GM21447 (cell line): ENCODE measurements at regions not wholly inside any gene's neighbourhood (a gene's known extent, or its start where the extent isn't known, plus 50 kb on each side); places are given as distances from the start of the nearest gene placed in this dataset.
"Not testable (repeated sequence)": the region's sequence is repeated elsewhere in the genome, so short reads cannot be mapped to it uniquely, and the experiment has no call there.

Source experiments
- ATAC-seq: cut with Tn5 transposase; IDR thresholded peaks from one replicate; pipeline ENCODE4 v1.9.1; 2021; ENCODE audit not compliant: unreplicated experiment

DNA sequence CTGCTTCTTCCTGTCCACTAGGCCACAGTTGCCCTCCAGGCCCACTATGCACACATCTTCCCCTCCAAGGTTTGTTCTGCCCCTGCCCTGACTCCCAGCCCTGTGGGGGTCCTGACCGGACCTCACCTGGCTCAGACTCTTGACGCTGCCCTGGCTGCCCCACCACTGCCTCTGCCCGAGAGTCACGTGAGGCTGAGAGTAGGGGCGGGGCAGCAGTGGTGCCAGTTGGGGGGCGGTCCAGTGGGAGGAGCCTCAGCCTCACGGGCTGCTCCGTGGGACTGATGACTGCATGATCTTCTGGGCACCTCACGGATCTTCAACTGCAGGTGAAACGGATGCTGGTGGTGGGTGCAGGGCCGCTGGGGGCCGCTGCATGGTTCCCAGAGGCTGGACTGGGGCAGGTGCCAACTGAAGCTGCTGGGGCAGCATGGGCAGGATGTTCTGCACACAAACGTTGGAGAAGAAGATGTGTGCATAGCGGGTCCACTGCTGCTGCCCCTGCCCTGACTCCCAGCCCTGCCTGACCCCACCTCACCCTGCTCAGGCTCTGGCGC lies 77.6 kb downstream of the HHIPL2 start:
- ATAC-seq = not testable (repeated sequence)

DNA sequence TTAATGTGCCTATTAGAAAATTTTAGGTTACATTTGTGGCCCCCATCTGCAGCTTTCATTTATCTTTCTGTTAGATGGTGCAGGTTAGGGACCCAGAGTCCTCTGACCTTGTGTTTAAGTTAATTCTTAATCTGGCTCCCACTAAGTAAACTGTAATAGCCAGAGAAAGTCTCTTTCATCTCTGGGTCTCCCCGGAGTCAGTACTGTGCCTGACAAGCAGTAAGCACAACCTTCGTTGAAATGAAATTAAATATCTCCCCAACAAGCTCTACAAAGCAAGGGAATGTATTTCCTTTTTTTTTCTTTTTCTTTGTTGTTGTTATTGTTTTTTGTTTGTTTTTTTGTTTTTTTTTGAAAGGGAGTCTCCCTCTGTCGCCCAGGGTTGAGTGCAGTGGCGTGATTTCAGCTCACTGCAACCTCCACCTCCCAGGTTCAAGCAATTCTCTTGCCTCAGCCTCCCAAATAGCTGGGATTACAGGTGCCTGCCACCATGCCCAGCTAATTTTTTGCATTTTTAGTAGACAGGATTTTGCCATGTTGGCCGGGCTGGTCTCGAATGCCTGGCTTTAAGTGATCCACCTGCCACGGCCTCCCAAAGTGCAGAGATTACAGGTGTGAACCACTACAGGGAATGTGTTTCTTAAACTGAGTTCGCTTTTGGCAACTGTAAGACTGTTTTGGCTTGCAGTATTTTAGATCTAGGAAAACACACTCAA lies 81.6 kb downstream of the HHIPL2 start:
- no peak for ATAC-seq

DNA sequence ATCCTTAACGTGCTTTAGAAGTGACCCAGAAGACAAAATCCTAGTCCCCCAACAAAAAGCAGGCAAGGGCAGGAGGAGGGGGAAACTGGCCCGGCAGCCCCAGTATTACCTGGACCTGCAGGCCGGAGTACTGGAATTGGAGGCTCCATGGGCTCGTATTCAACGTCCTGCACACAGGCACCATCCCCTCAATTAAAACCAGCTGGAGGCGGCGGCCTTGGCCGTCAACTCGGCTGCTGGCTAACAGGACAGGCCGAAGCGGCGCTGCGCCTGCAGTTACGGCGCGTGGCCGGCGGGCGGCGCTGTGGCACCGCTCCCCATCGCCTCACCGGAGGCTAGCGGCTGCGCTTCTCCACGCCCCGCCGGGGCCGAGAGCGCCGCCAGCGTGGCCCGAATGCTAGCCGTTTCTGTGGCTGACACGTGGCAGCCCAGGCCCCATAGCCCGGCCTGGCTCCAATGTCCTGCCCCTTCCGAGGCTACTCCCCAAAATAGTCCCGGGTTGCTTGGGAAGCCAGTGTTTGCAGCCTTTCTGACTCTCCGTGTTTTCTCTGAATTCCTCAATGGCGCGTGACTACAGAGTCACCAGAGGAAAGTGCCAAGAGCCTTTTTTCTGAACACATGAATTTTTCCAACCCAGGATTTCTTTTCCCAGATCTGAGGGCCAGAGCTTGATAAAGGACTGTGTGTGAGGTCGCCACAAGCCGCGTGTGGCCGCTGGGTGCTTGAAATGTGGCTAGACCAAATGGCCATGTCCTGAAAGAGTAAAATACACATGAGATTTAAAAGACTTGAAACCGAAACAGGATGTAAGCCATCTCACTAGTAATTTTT lies 82.5 kb downstream of the HHIPL2 start:
- peak; percentile 88 for ATAC-seq

DNA sequence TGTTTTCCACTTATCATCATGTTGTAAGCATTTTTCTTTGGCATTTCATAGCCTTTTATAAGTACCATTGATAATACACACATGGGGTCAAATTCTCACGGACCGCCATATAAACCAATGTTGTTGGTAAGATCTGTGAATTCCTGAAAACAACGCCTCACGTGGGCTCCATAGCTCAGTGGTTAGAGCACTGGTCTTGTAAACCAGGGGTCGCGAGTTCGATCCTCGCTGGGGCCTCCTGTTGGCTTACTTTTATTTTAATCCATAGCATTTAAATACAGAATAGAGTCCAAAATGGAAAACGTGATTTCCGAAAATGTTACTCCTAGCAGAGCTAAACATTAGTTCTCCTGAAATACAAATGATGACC lies 83.1 kb downstream of the HHIPL2 start:
- peak; percentile 40 for ATAC-seq

DNA sequence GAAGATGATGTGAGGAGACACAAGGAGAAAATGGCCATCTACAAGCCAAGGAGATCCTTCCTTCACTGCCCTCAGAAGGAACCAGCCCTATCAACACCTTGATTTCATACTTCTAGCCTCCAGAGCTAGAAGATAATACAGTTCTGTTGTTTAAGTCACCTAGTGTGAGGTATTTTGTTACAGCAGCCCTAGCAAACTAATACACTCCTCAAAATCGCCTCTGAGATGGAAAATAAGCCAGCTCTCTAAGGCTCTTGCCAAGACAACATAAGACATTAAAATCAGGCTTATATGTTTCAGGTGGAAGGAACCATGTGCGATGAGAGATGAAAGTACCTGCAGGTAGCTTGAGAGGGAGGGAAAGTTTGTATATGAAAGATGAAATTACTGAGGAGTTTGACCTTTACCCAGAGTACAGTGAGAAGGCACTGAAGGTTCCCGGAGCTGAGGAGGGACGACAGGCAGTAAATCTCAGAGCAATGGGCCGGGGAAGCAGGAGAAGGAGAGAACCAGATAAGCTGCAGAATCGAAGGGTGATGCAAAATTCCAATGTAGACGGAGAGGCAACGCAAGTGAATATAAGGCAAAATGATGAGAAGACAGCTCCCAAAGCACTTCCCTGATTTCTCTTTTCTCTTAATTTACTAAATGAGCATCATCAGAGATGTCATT lies 84.7 kb downstream of the HHIPL2 start:
- no peak for ATAC-seq

DNA sequence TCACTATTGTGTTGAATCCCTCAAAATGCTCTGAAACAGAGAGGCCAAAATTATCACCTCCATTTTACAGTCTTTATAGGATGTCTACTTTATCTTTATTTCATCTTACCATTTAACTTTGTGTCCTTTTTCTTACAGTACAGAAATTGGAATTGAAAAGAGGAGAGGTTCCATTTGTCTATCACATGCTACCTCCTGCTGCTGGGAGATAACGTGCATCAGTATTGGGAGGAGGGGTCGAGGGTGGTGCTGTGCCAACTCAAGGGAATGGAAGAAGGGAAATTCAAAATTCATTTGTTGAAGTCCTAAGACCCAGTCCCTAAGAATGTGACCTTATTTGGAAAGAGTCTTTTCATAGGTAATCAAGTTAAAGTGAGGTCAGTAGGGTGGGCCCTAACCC lies 85.3 kb downstream of the HHIPL2 start:
- ATAC-seq = no peak

DNA sequence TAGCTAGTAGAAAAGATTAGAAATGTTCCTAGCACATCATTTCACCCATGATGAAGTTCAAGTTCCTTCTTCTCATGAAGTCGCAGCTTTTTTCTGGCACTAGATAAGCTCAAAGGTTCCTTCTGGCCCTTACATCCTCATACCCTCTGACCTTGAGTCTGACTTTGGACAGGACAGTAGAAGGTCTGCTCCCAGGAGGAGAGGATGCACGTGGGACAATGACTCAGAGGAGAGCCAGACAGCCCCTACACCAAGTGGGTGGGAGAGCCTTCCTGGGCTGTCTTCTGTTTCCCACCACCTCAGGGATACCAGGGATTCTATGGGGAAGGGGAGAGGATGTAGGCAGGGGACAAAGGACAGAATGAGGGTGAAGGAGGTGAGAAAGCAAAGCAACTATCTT lies 86.0 kb downstream of the HHIPL2 start:
- no peak for ATAC-seq

DNA sequence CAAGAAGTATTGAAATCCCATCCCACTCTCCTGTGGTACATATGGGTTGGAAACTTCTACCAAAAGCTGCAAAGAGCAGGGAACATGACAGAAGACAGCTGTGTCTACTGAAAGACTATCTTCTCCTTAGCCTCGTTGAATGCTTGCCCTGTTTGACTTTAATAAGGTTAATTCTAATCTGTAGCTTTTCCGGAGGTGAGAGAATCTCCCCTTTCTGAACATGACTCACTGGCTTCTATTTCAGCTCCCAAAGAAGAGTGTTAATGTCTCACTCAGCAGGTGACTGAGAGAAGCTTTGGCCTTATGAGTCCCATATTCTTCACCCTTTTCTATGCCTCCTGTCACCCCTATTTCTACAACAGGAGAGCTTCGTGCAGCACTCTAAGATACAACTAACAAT lies 88.3 kb downstream of the HHIPL2 start:
- no peak for ATAC-seq

DNA sequence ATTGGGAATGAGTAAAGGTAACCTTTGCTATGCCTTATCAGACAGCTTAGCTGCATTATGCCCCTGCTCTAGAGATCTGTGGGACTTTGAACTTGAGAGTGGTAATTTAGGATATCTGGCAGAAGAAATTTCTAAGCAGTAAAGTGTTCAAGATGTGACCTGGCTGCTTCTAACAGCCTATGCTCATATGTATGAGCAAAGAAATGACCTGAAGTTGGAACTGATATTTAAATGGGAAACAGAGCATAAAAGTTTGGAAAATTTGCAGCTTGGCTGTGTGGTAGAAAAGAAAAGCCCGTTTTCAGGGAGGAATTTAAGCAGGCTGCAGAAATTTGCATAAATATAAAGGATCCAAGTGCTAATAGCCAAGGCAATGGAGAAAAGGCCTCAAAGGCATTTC lies 90.4 kb downstream of the HHIPL2 start:
- ATAC-seq = no peak

DNA sequence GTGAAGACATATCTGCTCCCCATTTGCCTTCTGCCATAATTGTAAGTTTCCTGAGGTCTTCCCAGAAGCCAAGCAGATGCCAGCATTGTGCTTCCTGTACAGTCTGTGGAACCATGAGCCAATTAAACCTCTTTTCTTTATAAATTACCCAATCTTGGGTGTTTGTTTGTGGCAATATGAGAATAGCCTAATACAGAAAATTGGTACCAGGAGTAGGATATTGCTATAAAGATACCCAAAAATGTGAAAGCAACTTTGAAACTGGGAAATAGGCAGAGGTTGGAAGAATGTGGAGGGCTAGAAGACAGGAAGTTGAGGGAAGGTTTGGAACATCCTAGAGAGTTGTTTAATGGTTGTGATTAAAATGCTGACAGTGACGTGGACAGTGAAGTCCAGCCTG lies 90.8 kb downstream of the HHIPL2 start:
- no peak for ATAC-seq

DNA sequence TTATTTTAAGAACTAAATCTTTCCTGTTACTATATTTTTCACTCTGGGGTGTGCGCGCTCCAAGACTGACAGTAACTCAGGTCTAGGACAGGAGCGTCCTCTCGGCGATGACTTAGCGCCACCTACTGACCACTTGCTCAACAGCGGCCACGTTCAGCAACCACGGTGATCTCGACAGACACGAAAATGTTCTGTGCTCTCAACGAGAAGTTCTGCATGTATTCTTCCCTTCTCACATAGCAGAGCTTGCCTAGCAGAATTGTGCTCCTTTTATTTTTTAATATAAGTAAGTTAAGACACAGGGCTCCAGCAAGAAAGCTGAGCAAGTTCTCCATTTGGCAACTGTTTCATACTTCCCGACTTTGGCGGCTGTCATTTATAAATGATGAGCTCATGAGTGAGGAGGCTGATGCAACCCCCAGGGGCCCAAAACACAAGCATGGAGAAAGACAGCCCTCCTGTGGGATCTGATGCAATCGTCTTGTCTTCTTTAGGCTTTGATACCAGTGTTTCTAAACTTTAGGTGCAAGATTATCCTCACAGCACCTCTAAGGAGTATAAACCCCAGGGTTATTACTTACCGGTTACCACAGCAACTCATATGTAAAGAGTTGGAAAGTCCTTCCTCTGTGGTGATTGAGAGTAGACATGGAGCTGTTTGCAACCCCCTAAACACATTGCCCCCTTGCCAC lies 92.6 kb downstream of the HHIPL2 start:
- ATAC-seq = peak; percentile 97

DNA sequence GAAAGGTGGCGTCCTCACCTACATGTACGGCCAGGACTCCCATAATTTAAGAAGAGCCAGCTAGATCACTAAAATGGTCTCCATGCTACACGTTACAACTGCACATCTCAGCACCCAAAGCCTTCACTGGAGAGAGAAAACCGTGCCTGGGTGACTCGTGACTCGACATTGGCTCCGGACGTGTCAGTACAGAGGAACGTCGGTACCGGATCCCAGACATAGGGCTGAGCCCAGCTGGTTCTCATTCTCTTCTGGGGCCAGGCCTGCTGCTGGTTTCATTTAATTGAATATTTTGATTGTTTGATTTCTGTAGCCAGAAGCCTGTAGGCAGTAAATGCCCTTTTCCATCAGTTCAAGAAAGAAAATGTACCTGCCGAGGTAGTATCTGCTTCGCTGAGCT lies 93.1 kb downstream of the HHIPL2 start:
- ATAC-seq = no peak

DNA sequence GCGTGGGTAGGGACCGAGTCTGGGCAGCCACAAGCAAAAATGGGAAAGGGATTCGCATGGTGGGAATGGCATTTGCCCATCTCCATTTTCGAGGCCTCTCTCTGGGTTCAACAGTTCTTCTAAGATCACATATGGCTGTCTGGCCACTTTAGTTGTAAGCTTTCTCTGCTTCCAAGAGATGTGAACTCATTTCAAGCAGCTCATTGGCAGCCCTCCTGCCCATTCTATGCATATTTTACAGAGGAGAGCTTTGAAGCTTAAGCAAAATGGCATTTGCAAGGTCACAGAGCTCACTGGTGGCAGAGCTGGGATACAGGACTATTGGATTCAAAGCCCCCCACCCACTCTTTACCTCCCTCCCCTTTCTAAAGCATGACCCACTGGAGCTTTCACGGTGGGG lies 93.7 kb downstream of the HHIPL2 start:
- no peak for ATAC-seq

DNA sequence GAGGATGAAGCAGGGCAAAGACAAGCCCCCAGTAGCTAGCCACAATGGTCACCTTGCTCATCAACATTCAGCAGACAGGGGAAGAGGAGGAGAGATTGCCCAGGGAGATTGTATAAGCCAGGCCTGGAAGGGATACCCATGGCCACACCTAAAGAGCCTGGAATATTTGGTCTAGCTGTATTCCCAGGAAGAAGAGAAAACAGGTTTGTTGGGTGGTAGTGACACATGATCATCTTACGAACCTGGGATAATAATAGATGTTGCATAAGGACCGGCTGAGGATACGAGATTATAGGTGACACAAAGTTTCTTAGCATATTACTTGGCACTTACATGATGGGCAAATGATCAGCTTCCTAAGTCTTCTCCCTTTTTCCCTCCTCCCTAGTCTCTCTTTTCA lies 95.9 kb downstream of the HHIPL2 start:
- no peak for ATAC-seq

DNA sequence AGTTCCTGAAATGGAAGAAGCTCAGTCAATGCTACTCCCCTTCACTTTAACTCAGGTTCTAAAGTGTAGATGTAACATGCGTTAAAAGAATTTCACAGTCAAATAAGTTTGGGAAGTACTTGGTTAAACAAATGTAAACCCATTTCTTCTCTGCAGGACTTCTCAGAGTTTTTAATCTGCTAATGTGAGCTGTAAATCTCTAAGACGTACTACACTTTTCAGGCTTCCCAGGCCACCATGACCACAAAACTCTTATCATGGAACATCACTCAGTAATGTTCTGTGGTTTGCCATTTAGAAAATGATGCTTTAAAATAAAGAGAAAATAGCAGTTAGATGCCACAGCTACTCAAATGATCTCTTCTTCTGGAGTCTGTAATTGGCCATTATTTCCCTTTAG lies 104.3 kb downstream of the HHIPL2 start:
- no peak for ATAC-seq

DNA sequence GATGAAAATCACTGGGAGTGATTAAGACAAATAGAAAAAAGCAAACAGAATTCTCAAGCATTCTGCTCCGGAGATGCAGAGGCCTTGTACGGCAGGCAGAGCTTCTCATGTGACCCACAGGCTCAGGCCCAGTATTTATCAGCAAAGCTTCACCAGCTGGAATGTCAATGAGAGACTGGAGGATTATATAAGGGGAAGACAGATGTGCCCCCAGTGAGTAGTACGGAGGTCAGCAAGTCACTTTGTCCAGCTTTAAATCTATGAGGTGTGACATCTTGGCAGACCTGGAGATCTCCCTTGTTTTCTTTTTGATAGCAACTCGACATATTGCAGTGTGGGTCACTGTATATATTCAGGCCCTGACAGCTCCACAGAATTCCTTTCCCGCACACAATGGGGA lies 106.8 kb downstream of the HHIPL2 start:
- no peak for ATAC-seq

DNA sequence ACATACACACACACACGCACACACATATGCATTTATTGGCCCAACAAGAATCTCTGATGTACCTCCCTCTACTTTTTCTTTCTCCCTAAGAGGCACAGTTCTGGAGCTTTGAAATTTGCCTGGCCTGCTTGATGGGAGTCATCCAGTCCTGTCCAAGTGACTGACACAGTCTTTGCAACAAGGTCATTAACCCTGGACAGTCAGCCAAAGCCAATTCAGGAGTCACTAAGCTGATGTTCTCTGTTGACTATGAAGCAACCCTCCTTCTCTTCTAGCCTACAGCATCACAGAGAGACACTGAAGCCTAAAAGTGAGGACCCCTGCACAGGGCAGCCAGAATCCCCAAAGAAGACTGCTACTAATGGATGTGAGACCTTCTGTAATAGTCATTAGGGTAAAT lies 123.1 kb downstream of the HHIPL2 start:
- no peak for ATAC-seq

DNA sequence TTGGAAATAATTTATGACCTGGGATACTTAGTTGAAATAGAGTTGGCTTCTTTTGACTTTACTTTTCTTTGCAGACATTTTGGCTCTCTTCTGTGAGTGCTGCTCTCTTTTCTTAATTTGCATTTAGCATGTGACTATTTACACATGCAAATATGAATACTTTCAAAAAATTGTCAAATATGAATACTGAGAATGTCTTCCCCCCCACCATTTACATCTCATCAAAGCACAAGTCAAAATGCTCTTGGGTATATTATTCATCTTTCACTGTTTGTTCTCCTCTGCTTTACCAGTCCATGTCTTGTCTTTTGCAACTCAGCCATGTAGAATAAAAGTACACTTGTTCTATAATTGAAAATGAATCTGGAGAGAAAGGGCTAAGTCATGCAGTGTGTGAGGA lies 126.5 kb downstream of the HHIPL2 start:
- ATAC-seq = no peak

DNA sequence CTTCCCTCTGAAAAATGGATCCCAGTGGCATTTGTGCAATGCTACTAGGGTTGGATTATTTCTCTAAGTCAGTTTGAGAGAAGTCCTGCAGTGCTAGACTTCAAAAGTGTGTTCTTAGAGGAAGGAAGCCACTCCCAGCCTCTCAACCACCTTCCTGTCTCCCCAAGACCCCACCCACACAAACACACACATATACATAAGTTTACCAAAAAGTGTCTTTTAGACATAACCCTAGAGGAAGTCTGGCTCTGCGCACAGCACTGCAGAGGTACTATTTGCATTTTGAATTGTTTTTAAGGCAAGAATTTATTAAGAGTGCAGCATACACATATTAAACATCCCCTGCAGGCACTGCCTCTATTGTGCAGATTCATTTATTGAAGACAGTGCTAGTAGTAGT lies 127.3 kb downstream of the HHIPL2 start:
- ATAC-seq = no peak

DNA sequence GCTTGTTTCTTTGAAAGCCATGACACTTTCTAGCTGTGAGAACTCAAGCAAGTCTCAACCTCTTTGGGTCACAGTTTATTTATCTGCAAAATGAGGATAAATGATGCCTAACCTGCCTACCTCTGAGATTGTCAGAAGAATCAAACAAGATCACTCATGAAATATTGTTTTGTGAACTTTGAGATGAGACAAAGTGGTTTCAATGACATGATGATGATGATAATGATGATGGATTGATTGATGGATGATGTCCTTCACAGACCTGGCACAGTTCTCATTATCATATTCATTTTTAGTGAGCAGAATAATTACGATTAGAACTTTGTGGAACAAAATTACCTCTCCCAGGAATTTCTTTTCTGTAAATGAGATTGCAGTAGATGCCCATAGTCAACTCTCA lies 129.2 kb downstream of the HHIPL2 start:
- ATAC-seq = no peak

DNA sequence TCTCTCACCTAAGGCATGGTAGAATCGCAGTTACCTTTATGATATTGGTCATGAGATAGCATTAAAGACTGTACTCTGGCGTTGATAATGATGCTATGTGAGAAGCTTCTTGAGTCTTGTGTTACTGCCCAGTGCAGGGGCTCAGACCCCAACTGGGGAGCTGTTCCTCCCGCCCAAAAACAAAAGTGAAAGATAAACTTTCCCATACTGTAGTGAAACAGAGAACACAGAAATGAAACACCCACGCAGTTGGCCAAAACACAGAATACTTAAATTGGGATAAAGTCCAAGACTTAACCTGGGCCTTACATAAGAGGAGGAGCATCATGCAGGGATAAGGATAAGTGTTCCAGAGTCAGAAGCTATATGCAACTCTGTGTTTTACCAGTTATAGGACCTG lies 130.6 kb downstream of the HHIPL2 start:
- no peak for ATAC-seq
